Activated CD4-positive, alpha-beta T cell treated with anti-CD3 and anti-CD28 coated beads, Interleukin-2, Interleukin-4, amounts not matched to agents 100 ng/mL and 50 ng/mL, durations not matched to agents 16 hours and 8 hours (primary cell): ENCODE measurements at regions not wholly inside any gene's neighbourhood (a gene's known extent, or its start where the extent isn't known, plus 50 kb on each side); places are given as distances from the start of the nearest gene placed in this dataset.
"Not testable (repeated sequence)": the region's sequence is repeated elsewhere in the genome, so short reads cannot be mapped to it uniquely, and the experiment has no call there.

Source experiments
- DNase-seq: peaks from one replicate; pipeline ENCODE4 v3.0.0-alpha.2; 2020; ENCODE audit warnings: low spot score

DNA sequence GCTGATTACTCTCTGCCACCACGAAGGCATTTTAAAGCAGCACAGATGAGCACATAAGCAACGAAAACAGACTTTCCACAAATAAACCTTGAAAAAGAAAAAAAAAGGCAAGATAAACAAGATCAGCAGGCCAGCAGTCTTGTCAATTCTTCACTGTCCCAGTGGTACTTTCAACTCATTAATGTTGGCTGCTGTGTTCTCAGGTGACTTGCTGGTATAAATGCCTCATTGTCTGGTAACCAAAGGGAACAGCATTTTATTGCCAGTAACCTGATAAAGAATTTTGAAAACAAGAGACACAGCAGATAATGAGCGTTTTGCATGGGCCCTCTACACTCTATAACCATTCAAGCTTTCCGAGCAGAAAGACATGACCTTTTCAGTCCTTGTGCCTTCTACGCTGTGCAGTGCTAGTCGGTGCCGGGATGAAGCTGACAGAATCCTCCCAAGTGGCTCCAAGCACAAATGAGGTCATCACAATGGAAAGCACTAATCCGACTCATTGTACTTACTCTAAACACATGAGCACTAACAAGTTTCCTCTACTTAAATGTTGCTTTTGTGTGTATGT, 242.9 kb upstream of the FRG1 start:
- not testable (repeated sequence) for DNase-seq

DNA sequence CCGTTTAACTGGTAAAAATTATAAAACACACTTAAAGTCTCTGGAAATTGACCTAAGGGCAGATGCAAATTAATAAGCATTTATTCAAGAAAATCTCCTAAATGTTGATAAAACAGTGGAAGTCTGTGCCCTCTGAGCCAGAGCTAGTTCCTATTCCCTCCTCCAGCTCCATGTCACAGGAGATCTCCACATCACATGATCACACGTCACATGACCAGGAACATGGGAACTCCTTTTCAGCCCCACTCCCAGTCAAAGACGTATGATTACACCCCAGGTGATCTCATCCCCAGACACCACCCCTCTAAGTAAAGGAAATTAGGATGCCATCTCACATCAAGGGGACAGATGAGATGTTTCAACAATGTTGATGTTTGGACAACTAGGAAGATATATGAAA, 237.7 kb upstream of the FRG1 start:
- DNase-seq, result not testable (repeated sequence)

DNA sequence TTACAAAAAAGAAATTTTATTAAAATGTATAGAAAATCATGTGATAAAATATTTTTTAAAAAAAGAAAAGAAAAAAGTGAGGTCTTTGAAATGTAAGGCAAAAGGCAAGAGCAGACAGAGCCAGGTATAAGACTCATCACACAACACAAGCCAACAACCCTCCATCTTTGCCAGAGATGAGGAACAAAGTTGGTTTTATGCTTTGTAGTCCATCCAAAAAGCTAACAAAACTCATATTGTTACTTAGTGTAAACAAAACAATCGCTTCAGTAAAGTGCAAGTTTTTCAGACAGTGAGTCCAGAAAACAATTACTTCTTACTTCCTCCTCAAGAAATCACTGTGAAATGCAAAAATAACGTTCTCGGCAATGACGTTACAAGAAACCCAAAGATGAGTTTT, 233.9 kb upstream of the FRG1 start:
- not testable (repeated sequence) for DNase-seq

DNA sequence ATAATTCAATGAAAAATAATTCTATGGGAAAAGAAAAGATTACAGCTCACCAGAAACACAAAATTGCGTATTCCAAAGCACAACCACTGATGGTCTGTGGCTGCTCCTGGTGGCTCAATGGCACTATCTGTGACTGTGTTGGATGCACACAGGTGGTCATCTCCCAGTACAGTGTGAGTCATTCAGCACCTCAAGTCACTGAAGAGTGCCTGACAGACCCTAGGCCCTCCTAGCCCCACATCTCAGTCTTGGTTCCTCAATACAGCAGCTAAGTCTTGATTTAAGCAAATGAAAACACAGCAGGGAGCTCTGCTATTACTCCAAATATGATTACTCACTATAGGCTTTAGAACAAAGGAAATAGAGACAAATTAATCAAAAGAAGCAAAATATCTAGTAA, 233.4 kb upstream of the FRG1 start:
- not testable (repeated sequence) for DNase-seq

DNA sequence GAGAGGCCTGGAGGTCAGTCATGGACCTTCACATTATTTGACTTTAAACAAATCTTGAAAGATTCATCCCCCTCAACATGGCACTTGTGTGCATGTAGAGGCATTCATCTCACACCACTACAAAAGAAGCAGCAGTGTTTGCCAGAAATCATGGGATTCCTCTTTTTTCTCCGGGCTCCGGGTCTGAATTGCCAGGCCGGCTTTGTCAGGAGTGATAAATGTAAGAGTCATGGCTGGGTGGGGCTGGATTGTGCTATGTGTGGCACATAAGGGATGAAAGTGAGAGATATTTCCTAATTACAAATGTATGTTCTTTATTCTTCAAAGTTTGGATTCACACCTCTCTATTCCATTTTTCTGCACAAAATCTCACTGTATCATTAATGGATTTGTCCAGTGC, 228.7 kb upstream of the FRG1 start:
- DNase-seq, result not testable (repeated sequence)

DNA sequence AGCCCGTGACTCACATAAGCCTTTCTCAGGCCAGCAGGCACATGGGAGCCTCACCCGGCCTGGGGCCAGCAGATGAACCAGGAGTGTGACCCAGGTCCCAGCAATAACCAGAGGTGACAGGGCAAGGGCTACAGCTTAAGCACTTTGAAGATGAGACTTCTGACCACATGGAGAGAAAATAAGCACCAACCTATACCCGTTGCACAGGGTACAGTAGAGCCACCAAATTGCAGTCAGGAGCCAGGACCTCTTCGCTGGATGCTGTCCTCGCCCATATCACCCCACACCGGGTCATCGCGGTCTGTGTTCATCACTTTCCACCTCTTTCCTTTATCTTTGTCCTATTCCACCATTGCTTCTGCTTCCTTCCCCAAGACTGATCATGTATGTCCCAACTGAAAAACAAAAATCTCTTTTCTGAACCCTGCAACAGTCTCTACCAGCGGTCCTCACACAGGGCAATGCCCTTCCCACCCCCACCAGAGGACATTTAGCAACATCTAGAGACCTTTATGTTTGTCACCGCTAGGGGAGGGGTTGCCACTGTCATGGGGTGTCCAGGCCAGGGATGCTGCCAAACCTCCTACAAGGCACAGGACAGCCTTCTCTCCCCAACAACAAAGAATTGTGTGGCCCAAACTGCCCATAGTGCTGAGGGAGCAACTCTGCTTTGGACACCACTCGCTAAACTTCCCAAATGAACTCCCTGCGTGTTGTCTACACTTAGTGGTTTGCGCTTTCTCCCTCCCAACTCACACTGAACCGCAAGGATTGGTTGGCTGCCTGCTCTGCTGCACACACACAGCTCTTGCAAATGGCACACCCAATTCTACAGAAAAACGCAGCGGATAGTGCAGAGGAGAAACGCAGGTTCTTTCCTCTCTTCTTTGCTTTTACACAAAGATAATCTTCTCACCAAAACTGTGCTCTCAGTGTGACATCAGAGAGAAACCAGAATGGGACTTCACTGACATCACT, 219.4 kb upstream of the FRG1 start:
- not testable (repeated sequence) for DNase-seq

DNA sequence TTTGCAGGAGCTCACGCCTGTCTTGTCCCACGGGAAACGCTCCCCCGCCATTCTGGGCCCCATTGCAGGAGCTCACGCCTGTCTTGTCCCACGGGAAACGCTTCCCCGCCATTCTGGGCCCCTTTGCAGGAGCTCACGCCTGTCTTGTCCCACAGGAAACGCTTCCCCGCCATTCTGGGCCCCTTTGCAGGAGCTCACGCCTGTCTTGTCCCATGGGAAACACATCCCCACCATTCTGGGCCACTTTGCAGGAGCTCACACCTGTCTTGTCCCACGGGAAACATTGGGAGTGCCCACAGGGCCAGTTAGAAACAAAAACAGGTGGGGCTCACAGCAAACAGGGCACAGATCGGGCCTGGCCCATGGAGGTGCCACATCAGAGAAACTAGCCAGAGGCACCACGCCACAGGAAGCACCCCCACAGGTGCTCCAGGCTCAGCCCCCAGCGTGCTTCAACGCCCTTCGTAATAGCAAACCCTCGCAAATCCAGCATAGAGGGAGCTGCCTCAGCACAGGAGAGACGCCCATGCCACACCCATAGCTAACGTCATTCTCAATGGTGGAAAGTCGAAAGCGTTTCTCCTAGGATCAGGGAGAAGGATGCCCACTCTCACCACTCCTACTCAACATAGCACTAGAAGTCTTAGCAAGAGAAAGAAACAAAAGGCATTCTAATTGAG, 218.2 kb upstream of the FRG1 start:
- not testable (repeated sequence) for DNase-seq

DNA sequence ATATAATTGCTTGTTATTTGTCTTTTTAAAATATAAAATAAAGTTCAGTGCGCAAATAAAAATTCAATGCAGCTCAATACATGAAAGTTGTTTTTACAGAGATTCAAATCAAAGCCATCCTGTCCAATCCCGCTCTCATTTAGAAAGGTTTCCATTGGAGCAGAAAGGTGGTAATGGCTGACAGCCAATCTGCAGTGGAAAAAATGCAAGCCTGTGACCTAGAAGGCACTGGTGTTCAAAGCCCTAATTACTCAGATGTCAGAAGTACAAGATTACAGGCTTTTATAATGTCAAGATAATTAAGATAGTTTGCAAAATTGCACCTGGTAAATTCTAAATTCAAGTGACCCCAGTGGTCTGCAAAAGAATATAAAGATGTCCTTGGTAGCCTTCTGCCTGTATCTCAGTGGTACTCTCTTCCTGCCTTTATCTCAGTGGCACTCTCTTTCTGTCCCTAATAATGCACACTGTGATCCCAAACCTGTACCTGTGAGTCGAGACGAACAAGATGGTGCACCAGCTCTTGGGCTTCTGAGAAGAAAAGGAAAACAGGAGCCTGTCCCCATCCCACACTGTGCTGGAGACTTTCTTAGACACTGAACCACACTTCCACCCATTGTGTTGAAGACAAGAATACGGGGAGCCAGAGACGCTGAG, 212.6 kb upstream of the FRG1 start:
- DNase-seq, result not testable (repeated sequence)

DNA sequence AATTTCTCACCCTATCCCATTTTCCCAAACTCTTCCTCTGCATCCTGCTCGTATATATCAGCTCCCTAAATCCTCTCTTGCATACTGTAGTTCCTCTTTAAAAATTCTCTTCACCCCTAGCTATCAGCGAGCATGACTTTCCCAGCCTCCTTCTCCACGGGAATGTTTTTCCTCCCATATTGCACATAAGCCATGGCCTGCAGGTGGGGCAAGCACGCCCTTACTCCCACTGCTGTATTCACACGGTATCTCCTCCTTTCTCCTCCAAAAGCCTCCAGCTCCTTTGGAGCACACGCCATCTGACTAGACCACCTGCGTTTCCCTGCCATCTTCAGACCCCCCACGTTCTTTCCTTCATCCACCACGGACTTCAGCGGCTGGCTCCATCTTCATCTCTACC, 208.7 kb upstream of the FRG1 start:
- DNase-seq, result not testable (repeated sequence)

DNA sequence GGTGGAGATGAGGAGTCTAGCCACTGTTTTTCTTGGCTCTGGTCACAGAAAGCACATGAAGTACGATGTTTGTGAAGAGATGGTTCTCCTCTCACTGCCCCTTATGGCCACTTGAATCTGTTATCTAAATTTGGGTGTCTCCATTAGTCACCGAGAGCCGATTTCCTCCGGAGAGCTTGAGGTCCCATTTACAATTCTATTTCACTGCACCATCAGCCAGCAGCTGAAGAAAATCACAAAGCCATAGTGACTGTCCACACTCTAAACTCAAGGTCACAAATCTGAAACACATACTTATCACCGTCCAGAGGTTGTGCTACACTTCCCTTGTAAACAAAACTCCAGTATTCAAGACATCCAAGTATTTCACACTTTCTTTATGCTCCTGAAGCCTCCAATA, 207.2 kb upstream of the FRG1 start:
- DNase-seq, result not testable (repeated sequence)

DNA sequence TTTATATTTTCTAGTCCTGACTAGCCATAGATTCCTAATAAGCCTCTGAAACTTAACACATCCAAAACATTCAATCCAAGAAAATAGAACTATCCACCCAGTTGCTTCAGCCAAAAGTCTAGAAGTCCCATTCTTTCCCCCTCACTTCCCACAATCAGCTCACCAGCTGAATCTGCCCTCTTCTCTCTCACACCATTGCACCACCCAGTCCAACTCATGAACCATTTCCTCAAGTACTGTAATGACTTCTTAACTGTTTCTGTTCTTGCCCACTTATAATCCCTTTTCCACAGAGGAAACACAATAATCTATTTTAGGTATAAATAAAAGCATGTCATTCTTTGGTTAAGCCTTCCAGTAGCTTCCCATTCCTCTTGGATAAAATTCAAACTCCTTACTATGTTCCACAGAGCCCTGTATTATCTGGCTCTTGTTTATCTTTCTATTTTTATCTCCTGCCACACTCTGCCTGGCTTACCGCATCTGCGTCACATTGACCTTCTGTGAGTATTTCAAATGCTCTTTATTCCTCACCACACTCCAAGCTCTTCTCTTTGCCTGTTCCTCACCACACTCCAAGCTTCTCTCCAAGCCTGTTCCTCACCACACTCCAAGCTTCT, 205.9 kb upstream of the FRG1 start:
- not testable (repeated sequence) for DNase-seq

DNA sequence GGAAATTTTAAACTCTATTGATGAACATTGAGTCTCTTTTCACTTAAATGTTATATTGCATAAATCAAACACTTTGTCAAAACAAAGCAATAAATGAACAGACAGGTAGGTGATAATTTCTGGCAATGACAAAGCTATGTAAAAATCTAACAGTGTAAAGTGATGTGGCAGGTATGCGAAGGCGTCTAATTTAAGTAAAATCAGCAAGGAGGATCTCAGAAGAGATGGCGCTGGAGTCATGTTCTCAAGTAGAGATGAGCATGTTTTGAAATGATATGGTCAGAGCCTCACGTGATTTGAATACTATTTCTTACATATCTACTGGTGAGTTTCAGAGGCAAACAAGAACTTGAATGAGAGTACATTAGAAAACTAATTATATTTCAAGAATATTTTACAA, 204.0 kb upstream of the FRG1 start:
- DNase-seq, result not testable (repeated sequence)

DNA sequence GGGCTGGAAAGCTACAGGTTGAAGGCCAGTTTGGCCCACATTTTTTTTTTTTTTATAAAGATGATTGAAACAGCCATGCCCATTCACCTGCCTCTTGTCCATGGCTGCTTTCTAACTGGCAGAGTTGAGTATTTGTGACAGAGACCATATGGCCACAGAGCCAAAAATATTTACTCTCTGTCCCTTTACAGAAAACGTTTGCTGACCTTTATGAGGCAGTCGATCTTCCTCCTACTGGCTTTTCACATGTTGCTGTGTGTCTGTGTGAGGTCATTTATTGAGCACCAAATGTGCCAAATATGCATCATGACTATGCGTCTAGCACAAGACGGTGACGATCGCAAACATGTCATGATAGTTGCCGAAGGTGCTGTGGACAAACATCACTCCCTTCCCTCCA, 200.6 kb upstream of the FRG1 start:
- DNase-seq, result not testable (repeated sequence)

DNA sequence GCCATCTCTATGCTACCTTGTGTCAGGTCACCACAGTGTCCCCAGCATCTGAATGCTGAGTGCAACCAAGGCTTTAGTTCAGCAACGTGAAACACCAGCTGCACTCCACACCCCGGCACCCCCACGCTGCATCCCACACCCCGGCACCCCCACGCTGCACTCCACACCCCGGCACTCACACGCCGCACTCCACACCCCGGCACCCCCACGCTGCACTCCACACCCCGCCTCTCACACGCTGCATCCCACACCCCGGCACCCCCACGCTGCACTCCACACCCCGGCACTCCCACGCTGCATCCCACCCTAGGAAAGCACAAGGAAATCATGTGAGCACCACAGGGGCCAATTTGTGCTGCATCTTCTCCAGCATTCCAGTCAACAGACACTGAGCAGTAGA, 199.8 kb upstream of the FRG1 start:
- no peak for DNase-seq

DNA sequence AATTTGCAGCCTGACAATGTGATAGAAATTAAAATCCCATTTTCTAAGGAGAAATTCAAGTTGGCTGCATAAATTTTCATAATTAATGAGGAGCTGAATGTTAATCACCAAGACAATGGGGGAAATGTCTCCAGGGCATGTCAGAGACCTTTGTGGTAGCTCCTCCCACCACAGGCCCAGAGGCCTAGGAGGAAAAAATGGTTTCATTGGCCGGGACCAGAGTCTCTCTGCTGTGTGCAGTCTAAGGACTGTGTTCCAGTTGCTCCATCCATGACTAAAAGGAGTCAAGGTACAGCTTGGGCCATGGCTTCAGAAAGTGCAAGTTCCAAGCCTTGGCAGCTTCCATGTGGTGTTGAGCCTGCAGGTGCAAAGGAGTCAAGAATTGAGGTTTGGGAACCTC, 187.6 kb upstream of the FRG1 start:
- DNase-seq, result not testable (repeated sequence)

DNA sequence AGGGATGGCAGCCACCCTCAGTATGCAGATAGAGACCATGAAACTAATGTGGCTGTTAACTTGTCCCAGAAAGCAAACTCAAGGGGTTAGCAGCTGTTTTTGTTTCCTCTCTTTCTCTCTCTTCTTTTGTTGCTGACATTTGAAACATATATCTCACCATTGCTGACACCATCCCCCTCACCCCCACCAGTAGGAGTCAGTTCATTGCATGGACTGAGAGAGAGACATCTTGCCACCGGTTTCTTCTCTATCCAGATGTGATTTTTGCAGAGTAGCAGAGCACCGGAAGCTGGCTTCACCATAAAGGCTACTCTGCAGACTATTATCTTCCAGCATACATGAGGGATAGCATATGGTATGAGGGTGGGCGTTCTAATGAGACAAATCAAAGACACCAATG, 177.1 kb upstream of the FRG1 start:
- DNase-seq, result no peak

DNA sequence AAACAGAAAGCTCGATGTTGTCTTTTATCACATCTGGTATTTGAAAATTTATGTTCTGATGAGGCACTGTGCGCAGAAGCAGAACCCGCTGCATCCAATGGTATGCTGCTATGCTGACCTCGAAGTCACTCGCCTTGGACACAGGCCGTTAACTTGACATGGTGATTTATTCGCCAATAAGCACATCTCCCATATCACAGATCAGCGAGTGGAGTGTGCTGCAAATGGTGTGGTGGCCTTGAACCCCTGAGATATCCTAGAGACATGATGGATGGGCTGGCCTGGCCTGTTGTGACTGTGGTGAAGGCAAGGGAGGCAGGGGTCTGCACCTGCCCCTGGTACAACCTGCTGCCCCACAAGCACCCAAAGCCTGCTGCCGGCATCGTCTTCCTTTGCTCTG, 175.4 kb upstream of the FRG1 start:
- no peak for DNase-seq

DNA sequence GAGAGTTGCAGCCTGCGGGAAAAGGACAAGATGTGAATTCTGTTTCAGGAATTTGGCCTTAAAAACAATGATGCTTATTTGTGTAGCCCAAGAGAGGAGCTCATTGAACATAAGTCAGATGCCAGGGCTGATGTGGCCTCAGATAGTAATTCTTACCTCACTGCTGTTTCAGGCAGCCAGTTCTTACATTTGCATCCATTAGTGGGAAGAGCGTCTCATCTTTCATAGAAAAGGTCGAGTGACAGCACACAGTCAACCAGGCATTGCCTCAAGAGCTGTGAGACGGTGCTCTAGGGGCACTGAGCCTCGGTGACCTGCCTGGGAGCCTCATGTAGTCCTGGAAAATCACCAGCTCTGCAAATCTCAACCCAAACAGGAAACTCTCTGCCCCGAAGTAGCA, 174.9 kb upstream of the FRG1 start:
- DNase-seq, result no peak

DNA sequence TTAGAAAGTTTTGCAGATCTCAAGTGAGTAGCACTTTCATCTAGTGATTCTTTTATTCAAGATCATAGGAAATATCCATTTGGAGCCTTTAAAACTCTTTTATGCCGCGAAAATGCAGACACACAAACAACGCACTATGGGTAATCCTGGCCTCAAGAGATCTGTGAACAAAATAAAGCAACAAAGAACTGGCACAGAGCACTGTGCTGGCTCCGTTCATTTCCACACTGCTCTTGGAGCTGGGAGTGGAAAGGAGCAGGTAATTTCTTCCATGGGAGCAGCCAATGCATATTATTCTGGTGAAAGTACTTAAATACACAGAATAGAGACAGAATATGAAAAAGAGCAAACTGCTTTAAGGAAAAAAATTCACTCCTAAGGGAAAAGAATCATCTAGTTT, 172.7 kb upstream of the FRG1 start:
- no peak for DNase-seq

DNA sequence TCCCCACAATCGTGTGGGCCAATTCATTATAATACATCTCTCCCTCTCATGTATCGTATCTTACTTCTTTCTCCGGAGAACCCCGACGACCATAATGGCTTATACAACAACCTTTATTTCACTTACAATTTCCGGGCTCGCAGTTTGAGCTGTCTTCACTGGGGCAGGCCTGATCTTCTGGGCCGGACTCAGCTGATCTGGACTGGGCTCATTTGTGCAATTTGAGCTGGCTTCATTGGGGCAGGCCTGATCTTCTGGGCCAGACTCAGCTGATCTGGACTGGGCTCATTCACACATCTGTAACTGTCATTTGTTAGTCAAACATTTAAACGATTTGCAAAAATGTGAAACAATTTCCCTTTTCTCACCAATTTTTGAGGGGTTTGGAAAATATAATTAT, 171.5 kb upstream of the FRG1 start:
- no peak for DNase-seq

DNA sequence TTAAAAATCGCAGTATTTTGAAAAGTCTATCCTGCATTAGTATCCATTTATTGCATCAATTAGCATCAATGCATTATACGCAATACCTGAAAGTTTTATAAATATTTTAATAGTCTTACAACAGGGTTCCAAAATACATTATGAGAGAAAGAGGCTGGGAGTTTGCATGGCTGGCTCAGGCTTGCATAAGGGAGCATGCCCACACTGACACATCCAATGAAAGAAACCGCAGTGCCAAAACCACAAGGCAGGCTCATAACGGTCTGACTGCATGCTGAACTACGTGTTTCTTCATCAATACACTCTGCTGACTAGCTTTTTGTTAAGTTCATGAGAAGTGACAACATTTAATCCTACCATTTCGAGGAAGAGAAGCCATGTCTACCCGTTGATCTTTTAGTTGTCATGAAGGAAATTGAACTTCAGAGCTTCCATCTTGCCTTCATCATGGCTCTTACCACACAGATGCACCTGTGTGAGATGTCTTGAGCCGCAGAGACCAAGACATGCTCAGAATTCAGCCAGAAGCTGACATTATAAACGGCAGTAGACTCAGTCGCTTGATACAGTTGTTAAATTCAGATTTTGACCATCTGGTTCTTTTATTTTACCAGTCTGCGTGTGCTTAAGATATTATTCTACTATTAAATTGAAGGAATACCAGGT, 168.8 kb upstream of the FRG1 start:
- no peak for DNase-seq
